GM19463 (cell line): ENCODE measurements at regions not wholly inside any gene's neighbourhood (a gene's known extent, or its start where the extent isn't known, plus 50 kb on each side); places are given as distances from the start of the nearest gene placed in this dataset.
"Not testable (repeated sequence)": the region's sequence is repeated elsewhere in the genome, so short reads cannot be mapped to it uniquely, and the experiment has no call there.

ENCODE experiments used
- ATAC-seq: cut with Tn5 transposase; IDR thresholded peaks from one replicate; pipeline ENCODE4 v1.9.1; 2021; ENCODE audit warnings: mild to moderate bottlenecking, moderate library complexity; ENCODE audit not compliant: unreplicated experiment

GRCh38 chr15:59835776-59836175 lies 146.7 kb upstream of the BNIP2 start:
- no peak for ATAC-seq

GRCh38 chr15:59834528-59834927 lies 145.4 kb upstream of the BNIP2 start:
- ATAC-seq: no peak

GRCh38 chr15:59833366-59833765 lies 144.2 kb upstream of the BNIP2 start:
- ATAC-seq: no peak

- ATAC-seq: no peak
Observed at GRCh38 chr15:59830873-59831272, 141.8 kb upstream of the BNIP2 start.

- no peak for ATAC-seq
Observed at GRCh38 chr15:59830098-59830497, 141.0 kb upstream of the BNIP2 start.

GRCh38 chr15:59828861-59829260 lies 139.7 kb upstream of the BNIP2 start:
- ATAC-seq: no peak

- ATAC-seq: no peak
Observed at GRCh38 chr15:59828263-59828662, 139.1 kb upstream of the BNIP2 start.

- ATAC-seq: no peak
Observed at GRCh38 chr15:59825901-59826300, 136.8 kb upstream of the BNIP2 start.

- no peak for ATAC-seq
Observed at GRCh38 chr15:59821286-59821685, 132.2 kb upstream of the BNIP2 start.

- ATAC-seq: no peak
Observed at GRCh38 chr15:59819092-59819491, 130.0 kb upstream of the BNIP2 start.

GRCh38 chr15:59818336-59818735 lies 129.2 kb upstream of the BNIP2 start:
- ATAC-seq: no peak

- no peak for ATAC-seq
Observed at GRCh38 chr15:59817834-59818233, 128.7 kb upstream of the BNIP2 start.

- no peak for ATAC-seq
Observed at GRCh38 chr15:59817053-59817452, 127.9 kb upstream of the BNIP2 start.

GRCh38 chr15:59814409-59814808 lies 125.3 kb upstream of the BNIP2 start:
- ATAC-seq: no peak

GRCh38 chr15:59812889-59813288 lies 123.8 kb upstream of the BNIP2 start:
- no peak for ATAC-seq

- no peak for ATAC-seq
Observed at GRCh38 chr15:59812250-59812870, 123.2 kb upstream of the BNIP2 start.

GRCh38 chr15:59803293-59803966 lies 114.3 kb upstream of the BNIP2 start:
- ATAC-seq: not testable (repeated sequence)

GRCh38 chr15:59801649-59802048 lies 112.5 kb upstream of the BNIP2 start:
- ATAC-seq: no peak

GRCh38 chr15:59798605-59798917 lies 109.4 kb upstream of the BNIP2 start:
- ATAC-seq: no peak

GRCh38 chr15:59797756-59798604 lies 108.9 kb upstream of the BNIP2 start:
- no peak for ATAC-seq

- ATAC-seq: no peak
Observed at GRCh38 chr15:59794229-59794886, 105.2 kb upstream of the BNIP2 start.

GRCh38 chr15:59792359-59792758 lies 103.2 kb upstream of the BNIP2 start:
- ATAC-seq: no peak
